DMS79 (cell line): ENCODE measurements at regions not wholly inside any gene's neighbourhood (a gene's known extent, or its start where the extent isn't known, plus 50 kb on each side); places are given as distances from the start of the nearest gene placed in this dataset.
A peak's percentile ranks its signal among the peaks of the same experiment; 100 is the strongest.

Source experiments
- DNase-seq: peaks from one replicate; lab custom pipeline; 2025; lab: John Stamatoyannopoulos, UW

DNA sequence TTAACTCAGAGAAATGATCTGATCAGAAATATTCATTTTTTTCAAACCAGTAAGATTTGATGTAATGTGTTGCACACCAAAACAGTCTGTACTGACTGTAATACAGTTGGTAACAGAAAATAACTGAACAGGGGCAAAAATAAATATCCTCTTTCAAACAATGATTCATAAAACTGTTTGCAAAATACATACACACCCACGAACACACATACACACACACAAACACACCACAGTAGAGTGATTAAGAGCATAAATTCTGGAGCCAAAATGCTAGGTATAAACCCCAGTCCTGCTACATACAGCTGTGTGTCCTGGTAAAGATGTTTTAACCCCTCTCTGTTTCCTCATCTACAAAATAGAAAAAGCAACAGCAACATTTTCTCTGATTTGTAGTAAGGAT lies 376.6 kb downstream of the PDGFC start:
- DNase-seq, result no peak

DNA sequence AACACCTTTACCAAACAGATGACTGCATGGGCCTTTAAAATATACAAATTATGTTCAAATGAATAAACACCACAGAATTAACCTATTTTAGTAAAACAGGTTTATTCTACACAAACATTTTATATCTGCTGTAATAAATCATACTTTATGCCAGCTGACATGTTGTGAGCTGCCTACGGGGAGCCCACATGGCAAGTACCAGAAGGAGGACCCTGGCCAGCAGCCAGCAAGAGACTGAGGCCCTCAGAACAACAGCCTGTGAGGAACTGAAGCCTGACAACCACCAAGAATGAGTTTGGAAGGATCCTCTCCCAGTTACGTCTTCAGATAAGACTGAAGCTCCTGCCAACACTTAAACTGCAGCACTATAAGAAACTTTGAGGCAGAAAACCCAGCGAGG lies 377.0 kb downstream of the PDGFC start:
- peak; percentile 55 for DNase-seq

DNA sequence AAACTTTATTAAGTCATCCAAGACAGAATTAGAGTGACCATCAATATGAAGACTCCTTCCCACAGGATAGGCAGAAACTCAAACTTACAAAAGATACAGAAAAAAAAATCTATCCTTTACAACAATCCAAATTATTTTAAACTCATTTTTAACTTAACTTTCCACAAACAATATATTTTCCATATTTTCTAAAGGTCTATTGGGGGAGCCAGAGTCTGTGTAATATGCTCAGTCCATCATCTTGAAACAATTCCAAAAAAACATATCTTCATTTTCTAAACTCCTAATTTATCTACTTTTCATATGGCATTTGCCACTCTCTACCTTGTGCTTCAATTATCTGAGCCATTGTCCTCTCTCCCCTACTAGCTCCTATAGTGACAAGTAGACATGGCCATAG lies 378.1 kb downstream of the PDGFC start:
- DNase-seq, result no peak

DNA sequence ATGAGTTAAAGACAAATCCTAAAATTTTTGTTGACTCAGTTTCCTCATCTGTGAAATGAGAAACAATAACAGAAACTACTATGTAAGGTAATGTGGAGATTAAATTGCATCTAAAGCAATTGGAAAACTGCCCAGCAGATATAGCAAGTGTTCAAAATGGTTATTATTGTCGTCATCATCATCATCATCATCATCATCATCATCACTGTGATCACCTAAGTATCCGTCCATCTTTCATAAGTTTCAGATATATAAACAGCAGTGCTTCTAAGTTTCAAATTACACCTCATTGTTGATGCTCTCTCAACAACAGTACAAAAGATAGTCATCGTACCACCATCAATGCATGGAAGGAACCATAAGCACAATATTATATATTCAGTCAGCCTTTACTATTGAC lies 379.9 kb downstream of the PDGFC start:
- no peak for DNase-seq

DNA sequence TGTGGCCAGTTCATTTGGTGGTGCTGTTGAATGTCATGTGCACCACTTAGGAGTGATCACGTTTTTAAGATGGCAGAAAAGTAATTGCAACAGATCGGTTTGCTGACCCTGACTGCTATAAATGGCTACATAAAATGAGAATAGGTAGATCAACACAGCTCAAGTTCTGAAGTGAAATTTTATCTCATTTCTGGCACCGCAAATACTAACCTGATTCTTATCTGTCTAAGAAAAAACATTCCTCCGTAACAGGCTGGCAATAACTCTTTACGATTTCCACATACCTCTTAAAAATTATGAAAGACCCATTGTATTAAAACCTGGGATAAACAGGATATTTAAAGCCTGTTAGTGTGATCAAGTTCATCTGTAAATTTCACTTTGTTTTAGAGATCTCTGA lies 387.5 kb downstream of the PDGFC start:
- no peak for DNase-seq

DNA sequence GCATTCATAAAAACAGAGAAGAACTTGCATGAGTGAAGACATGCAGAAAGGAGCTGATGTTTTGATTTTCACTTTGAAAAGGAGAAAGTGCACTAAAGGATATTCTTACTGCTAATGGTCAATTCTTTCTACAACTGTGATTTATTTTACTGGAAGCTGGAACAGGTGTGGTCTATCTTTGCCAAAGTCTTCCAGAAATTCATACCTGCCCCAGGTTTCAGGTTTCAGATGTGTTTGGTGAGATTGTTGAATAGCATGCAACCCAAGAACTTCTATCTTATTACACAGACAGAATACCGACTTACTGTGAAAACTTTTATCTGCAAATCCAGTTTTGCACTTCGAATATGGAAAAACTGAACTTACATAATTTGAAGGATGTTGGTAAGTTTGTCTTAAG lies 388.3 kb downstream of the PDGFC start:
- no peak for DNase-seq

DNA sequence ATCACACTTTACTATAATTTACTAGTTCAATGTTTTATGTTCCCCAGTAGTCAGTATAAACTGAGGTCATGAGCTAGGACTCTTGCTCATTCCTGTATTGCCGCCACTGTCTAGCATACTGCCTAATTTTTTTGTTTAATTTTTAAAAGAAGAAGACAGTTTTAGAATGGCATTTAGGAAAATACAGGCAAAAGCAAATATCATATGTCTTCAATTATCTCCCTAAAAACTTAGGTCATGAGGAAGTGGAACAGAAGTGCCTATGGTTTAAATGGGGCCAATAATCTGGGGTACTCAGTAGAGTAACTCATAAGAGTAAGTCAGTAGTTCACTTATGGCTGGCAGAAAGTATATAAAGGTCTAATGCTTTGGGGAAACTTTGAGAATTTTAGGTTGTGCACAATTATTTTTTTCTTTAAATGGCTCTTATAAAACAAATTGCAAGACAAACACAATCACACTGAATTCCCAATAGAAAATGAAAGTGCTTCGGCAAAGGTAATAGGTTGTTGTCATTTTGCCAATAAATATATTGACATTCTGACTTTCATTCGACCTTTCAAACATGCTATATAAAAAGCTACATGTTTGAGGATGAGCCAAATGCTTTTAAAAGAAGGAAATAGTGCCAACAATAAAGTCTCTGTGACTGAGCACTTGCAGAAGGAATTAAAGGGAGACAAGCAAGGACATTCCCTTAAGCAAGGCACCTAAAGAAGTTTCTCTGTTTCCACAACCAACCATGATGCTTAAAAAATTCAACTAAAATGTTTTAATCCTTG lies 390.1 kb downstream of the PDGFC start:
- no peak for DNase-seq

DNA sequence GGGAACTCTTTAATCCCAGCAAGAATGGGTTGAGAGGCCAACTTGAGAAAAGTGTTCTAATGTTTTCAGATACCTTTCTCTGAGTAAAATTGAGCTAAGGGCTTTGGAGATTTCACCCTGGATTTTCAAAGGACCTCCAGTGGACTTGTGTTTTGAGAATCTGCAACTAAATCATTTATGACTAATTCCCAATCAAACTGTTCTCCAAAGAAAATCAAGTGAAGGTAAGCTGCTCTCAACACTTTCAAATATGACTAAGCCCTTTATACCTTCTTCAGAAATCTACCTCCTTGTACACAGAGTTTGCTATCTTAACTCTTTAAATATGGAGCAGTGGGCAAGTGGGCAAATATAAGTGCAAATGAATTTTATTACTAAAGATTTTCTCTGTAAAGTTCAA lies 392.9 kb downstream of the PDGFC start:
- no peak for DNase-seq

DNA sequence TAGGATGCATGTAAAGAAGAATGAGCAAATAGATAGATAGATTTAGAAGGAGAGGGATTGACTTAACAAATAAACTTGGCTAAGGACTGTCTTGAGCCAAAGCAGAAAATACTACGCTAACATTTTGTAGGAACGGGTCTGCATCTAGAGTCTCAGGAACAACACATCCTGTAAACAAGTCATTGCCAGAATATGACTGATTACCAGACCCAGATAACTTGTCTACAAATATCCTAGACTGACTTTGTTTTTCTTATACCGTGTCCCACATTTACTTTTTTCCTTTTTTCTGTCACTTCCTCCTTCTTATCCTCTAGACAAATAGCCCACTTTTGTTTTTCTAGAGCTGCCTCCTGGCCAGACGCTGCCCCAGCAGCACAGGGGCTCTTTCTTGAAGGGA lies 393.6 kb downstream of the PDGFC start:
- DNase-seq, result no peak

DNA sequence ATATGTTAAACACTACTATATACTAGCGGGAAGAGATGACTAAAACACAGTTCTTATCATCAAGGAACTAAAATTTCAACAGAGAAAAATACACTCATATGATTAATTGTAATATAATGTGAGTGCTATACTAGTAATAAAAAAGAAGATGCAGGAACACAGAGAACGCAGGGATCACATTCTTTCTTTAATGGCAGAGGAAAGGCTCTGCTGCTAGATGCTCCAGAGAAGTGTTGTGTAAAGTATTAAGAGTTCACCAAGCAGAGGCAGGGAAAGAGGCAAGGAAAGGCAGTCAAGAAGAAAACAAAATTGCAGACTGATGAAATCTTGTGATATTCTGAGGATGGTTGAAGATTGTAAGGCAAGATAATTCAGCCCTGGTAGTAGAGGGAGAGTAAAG lies 394.7 kb downstream of the PDGFC start:
- DNase-seq, result no peak

DNA sequence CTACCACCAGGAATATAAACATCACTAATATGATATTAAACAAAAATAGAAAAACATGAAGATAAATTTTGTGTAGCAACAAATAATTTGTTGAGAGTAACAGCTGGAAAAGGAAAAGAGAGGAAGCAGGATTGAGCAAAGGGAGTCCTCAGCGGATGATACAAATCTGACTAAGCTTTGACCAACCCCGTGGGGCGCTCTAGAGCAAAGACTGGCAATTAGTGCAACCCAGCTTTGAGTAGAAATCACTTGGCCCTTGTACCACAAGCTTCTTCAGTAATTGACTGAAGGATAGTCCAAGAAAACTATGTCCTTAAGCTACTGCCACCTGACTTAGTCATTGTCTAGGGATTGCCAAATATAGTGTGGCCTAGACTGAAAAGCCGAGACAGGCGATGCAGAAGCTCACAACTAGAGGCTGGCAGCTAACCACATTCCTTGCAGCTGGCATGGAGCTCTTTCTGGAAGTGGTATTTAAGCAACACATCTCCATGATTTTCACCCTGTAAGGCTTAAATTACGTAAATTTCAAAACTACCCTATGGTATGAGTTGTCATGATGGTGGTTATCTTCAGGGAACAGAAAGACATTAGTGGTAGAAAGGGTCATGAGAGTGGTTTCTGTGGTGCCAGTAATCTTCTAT lies 396.0 kb downstream of the PDGFC start:
- no peak for DNase-seq

DNA sequence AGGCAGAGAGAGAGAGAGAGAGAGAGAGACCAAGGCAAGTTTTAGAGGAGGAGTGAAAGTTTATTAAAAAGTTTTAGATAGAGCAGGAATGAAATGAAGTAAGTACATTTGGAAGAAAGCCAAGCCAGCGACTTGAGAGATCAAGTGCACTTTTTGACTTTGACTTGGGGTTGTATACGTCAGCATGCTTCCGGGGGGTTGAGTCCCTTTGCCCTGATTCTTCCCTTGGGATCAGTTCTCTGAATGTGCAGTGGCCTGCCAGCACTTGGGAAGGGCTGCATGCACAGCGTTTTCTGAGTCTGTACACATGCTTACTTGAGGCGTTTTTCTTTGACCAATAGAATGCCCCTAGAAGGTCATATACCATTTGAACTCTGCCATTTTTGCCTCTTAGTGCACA lies 400.5 kb downstream of the PDGFC start:
- no peak for DNase-seq

DNA sequence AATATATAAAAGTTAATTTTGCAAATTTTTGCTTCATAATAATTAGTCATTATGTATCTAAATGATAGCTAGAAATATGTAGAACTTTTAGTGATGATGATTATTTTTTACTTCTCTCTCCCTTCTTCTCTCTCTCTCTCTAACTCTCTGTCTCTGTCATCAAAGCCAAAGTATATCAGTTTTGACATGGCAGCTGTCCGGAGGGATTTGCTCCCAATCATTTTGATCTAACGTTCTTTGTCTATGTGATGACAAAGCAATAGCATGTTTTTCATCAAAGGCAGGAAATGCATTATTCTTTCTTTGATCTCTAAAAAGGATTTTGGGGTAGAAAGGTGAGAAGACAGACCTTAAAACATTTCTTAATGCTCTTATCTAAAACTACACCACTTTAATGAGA lies 402.1 kb downstream of the PDGFC start:
- no peak for DNase-seq

DNA sequence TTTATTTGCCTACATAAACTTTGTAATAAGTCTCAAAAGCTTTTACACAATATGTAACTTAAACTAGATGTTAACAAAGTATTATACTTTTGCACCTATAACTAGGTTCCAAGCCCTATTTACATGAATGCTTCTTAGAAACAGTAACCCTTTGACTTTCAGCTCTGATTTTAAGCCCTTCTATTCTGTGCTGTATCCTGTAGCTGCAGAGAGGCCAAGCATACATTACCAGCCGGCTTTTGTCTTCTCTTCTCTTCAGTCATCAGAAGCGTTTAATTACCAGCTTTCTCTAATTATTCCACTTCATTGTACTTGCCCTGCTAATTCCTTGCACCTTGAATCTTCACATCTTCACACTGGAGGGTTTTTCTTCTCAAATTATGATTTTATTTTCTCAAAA lies 403.1 kb downstream of the PDGFC start:
- DNase-seq, result no peak

DNA sequence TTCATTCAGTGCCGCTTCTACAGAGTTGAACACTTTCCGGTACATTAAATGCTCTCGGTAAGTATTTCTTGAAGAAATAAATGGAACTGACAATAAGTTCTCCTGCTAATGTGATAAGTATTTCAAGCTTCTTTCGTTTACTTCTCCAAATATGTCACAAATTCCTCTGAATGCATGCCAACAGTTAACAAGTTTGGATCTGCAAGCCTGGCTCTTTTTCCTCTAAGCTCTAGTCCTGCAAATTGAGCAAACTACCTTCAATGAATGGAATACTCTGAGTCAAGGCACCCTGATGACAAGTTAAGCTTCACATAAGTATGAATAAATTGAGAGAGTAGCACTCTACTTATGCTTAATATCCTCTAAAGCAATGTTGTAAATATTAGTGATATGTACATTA lies 403.6 kb downstream of the PDGFC start:
- no peak for DNase-seq

DNA sequence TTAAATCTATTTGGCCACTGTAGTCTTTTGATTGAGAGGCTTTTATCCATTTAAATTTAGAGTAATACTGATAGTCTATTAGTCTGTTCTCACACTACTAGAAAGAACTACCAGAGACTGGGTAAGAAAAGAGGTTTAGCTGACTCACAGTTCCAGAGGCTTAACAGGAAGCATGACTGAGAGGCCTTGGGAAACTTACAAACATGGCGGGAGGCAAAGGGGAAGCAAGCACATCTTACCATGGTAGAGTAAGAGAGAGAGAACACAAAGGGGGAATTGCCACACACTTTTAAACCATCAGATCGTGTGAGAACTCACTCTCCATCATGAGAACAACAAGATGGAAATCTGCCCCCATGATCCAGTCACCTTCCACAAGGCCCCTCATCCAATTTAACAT lies 410.9 kb downstream of the PDGFC start:
- DNase-seq, result no peak

DNA sequence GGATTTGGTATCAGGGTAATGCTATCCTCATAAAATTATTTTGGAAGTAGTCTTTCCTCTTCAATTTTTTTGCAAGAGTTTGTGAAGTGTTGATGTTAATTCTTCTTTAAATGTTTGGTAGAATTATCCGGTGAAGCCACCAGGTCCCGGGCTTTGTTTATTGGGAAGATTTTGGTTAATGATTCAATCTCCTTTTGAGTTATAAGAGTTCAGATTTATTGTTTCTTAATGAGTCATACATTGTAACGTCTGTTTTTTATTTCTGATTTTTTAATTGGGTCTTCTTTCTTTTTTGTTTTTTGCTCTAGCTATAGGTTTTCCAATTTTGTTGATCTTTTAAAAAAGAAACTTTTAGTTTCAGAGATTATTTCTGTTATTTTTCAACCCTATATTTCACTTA lies 412.3 kb downstream of the PDGFC start:
- DNase-seq, result no peak

DNA sequence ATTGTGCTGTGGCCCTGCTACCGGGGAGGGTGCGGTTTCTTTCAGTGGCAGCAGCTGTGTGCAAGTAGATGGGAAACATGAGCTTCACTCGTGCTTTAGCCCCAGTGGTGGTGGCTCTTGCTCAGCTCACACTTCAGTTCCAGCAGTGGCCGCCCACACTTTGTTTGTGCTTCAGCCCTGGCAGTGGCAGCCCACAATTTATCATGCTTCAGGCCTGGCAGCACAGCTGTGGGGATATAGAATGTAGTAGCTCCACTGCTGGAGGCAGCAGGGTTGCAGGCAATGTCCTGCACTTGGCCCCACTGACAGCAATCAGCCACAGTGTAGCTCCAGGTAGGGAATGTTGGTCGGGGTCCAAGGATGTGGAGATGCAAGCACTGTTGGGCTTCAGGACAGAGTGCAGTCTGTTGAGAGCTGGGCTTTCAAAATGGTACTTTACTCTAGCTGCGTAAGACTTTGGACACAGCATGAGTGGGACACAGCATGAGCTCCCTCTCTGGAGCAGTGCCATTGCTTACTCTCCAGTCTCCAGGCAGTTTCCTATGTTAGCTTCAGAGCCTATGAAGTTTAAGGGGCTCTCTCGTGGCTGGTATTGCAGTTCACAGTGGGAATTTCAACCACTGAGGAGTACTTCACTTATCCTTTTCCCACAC lies 413.1 kb downstream of the PDGFC start:
- no peak for DNase-seq

DNA sequence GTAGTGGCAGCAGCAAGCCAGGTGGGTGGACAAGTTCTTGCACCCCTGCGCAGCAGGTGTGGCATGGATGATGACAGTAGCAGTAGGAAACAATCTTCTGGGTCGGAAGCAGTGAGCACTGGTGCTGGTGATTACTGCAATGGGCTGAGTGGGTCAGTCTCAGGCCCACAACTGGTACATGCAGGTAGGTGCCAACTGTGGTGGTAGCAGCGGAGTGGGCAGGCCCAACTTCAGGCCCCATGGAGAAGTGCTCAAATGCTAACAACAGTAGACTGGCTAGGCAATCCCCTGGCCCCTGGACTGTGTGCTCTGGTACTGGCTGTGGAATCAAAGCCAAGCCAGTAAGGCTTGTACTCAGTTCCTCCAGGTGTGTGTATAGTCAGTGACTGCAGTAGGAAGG lies 413.7 kb downstream of the PDGFC start:
- no peak for DNase-seq

DNA sequence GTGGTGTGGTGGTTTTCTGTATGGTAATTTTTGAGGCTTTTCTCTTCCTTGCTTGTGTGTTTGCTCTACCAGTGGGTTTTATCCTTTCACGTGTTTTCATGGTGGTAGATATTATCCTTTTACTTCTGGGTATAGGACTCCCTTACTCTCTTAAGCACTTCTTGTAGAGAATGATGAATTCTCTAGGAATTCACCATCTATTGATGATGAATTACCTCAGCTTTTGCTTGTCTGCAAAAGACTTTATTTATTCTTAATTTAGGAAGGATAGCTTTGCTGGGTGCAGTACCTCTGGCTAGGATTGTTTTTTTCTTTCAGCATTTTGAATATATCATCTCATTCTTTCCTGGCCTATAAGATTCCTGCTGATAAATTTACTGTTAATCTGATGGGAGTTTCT lies 415.3 kb downstream of the PDGFC start:
- no peak for DNase-seq

DNA sequence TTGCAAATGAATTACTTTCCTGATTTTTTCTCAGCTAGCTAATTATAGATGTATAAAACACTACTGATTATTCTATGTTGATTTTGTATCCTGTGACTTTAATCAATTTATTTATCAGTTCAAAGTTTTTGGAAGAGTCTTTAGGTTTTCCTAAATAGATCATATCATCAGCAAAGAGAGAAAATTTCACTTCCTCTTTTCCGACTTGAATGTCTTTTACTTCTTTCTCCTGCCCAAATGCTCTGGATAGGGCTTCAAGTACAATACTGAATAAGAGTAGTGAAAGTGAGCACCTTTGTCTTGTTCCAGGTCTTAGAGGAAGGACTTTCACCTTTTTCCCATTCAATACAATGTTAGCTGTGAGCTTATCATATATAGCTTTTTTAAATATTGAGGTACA lies 417.9 kb downstream of the PDGFC start:
- no peak for DNase-seq

DNA sequence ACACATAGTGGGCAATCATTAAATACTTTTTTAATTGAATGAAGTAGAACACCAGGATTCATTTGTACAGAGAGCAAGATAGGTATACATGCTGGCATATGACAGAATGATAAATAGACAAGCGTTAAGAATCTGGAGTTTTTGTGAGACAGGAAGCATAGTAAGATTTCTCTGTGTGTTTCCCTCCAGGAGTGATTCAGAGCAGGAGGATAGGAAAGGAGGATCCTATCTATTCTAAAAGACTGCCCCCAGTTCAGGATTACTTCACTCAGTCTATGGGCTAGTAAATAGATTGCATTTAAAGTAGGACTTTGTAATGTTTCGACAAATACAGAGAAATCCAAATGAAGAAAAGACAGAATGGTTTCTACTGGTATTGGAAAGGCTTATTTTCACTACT lies 423.7 kb downstream of the PDGFC start:
- no peak for DNase-seq

DNA sequence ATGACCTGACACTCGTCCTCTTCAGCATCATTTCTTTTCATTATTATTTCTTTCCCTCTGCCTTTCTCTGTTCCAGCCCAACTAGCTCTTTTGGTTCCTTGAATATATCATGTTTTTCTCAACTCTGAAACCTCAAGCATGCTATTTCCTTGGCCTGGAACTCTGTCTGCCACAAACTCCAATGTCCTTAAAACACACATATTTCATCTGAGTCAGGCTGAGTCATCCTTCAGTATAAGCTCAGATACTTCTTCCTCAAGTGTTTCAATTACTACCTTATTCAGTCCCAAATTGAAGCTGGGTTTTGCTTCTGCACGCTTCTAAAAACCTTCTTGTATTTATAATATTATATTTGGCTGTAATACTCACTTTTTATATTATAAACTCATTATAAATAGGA lies 424.2 kb downstream of the PDGFC start:
- no peak for DNase-seq
